Umbilical cord (tissue), 1 donor: ENCODE measurements at regions not wholly inside any gene's neighbourhood (a gene's known extent, or its start where the extent isn't known, plus 50 kb on each side); places are given as distances from the start of the nearest gene placed in this dataset.
"Not testable (repeated sequence)": the region's sequence is repeated elsewhere in the genome, so short reads cannot be mapped to it uniquely, and the experiment has no call there.

ENCODE experiments used
- DNase-seq: peaks from one replicate; pipeline ENCODE4 v3.0.0-alpha.2; 2015; ENCODE audit warnings: low spot score

DNA sequence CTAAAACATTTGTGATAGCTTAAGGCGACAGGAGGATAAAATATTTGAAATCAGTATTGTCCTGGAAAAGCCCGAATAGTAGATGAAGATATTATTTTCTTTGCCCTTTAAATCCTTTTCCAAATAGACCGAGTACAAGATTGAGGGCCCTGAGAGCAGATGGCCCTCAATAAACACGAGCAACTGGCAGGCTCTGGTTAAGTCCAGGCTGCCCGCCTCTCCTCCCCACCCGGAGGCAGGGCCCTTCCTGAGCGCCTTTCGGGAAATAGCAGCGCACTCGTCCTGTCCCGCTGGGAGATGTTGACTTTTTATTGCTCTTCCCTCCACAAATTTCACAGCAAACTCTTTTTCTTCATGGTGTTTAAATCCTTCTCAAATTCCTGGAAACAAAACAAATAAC, 50.8 kb upstream of the MAX start:
- DNase-seq = peak; percentile 49

DNA sequence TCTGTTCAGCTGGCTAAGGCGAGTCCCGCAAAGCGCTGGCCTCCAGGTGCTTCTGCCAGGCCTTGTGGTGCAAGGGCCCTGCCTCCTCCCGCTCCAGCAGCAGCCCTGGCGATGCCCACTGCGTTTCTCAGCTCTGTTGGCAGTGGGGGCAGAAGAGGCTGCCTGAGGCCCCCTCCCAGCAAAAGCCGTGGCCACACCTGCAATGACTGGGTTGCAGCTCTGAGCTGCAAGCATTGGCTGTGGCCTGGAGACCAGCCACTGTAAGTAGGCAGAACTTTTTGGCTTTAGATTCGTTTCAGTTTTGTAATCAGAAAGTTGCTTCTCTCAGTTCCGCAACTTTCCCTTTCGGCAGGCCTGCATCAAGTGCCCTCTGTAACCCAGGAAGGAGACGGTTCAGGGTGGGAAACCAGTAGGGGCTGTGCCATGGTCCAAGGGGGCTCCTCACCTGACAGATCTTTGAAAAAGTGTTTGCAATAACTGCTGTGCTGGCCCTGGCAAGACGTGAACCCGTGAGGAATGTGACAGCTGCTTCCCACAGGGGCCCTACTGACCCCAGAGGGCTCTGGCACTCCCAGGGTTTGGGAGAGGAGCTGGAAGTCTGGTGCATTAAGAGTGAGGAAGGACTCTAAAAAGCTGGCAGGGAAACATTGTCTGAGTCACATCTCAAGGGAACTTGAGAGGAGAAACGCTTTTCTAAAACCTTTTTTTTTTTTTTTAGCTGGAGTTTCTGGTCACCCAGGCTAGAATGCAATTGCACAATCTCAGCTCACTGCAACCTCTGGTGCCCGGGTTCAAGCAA, 54.5 kb upstream of the MAX start:
- peak; percentile 95 for DNase-seq

DNA sequence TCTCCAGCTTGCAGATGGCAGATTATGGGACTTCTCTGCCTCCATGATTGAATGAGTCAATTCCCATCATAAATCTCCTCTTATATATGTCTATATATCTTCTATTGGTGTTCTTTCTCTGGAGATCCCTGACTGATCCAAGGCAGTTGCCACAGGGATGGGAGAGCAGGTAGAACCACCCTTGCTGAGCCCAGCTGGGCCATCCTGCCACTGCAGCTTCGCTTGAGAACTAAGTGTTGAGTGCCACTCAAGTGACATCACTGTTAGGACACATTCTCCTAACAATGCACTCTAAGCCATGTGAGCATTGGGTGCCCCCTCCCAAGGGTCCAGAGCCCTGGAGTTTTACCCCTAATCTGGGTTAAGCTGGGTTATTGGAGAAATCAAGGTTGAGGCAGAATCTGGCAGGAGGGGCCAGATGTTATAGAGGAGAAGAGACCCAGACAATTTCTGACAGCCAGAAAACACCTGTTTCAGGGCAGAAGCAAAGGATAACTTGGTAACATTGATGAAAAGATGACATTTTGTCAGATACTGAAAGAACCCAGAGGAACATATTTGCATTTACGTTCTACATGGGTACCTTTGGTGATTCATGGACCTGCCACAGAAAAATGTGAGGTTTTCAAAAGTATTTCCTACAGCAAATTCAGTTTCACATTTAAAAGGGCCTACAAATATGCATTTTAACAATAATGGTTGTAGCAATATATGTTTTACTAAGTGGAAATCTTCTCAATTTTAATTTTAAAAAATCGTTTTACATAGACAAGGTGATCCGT, 57.2 kb upstream of the MAX start:
- DNase-seq = peak; percentile 40

DNA sequence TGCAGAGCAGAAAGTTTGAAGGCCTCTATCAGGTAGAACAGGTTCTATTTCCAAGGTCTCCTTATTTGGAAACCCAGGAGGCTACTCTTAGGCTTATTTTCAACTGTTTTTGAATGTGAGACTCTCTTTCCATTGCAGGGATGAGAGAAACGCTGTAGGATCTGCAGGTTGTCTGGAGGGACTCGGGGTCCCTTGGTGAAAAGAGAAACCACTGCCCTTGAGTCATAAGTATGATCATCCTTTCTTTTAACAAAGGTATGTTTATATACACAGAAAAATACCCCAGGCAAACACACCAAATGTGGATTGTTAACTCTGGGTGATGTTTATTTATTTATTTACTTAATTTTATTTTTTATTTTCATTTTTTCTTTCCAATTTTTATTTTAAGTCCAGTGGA, 57.8 kb upstream of the MAX start:
- no peak for DNase-seq

DNA sequence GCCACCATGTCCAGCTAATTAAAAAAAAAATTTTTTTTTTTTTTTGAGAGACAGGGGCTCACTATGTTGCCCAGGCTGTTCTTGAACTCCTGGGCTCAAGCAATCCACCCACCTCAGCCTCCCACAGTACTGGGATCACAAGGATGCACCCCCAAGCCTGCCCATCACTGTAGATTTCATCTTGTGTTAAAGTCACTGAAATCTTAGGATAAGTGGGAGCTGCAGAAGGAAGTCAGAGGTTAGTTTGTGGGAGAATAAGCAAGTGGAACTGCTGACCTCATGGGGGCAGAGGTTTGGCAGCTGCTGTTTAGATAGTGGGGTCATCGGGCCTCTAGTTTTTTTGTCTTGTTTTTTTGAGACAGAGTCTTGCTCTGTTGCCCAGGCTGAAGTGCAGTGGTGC, 59.7 kb upstream of the MAX start:
- DNase-seq = no peak

DNA sequence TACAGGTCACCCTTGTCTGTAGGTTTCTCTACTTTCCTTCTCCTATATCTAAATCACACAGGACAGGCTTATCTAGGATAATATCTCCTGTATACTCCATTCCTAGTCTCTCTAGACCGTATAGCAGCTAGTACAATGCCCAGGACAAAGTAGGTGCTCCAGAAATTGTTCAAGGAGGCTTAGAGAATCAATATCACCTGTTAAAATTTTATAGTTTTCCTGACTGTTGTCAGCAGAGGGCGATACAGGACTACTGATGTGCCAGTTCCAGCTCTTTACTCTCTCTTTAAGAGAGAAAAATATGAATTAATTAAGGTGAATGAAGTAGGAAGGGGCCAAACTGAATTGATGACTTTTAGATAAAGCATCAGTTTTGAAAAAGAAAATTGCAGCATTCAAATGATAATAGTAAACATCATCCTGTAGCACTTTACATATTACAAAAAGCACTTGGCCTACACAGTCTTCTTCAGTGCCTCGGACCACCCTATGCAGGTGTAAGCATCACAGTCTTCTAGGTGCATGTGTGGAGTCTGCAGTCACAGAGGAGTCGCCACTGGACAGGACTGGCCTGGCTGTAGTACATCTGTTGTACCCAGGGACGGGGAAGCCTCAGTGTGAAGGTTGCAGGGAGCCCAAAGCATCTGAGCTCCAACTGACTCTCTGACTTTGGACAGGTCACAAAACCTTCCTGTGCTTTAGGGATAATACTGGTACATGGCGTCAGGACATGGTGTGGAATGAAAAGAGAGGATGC, 61.9 kb upstream of the MAX start:
- peak; percentile 40 for DNase-seq

DNA sequence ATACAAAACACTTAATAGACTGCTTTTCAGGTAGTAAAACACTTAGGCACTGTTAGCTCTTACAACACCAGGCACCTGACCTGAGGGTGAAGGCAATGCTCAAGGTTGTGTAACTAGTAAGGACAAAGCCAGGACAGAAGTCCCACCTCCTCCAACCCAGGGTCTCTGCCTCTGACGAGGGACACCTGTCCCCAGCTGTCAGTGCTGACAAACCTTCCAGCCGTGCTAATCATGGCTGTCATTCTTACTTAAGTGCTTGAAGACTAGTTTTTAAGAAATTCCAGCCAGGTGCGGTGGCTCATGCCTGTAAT, 62.5 kb upstream of the MAX start:
- no peak for DNase-seq

DNA sequence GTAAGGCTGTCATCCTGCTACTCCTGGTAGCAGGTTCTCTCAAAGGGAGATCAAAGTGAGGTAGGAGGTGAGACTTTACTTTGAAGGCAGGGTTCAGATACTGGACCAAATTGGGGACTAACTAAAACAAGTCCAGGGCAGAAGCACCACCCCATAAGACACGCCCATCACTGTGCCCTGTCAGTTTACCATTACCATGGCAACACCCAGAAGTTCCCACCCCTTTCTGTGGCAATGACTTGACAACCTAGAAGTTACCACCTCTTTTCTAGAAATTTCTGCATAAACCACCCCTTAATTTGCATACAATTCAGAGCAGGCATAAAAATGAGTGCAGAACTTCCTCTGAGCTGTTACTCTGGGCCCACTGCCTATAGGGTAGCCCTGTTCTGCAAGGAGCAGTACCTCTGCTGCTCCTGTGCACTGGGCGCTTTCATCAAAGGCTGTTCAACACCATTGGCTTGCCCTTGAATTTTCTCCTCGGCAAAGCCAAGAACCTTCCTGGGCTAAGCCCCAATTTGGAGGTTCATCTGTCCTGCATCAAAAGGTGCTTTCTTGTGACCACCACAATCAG, 64.8 kb upstream of the MAX start:
- no peak for DNase-seq

DNA sequence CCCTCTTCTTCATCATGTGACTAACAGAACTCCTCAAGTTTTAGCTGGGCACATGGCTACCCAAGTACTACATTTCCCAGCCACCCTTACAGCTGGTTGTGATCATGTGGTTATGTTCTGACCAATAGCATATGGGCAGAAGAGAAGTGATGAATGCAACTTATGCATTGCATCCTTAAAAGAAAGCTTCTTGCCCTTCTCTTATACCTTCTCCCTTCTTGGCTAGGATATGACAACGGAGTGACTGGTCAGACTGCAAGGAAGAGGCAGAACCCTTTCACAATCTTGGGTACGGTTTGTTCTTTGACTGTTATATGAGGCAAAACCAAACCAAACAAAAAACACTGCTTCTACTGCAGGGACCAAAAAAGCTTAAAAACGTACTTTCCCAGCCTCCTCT, 66.5 kb upstream of the MAX start:
- no peak for DNase-seq

DNA sequence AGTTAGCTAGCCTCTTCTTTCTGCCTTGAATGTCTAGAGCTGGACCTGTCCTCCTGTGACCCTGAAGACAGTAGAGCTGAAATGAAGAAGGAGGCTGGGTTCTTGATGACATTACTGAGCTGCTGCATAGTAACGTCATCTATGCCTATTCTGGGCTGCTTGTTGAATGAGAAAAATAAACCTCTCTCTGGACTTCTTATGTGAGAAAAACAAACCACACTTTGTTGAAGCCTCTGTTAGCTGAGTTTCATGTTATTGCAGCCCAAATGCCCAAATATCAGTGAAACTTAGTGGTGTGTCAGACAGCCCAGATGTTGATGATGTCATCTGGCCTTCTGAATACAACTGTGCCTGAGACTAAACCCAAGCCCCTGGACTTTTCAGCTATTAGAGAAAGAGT, 67.0 kb upstream of the MAX start:
- DNase-seq = peak; percentile 66

DNA sequence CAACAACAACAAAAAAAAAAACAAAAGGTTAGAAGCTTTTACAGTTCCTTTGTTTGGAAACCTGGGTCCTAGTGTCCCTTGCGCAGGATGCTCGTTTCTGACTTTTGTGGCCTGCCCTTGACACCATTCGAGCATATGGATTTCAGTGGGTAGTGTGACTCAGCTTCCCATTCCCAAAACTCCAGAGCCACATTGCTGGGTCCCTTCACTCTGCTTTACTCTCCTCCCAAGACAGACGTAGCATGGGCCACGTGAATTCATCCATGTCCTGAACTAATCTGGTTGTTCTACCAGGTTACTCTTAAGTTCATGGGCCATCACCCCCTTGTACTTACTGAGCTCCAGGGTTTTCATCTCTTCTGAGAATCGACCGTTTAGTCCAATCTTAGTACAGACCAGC, 68.0 kb upstream of the MAX start:
- DNase-seq = no peak

DNA sequence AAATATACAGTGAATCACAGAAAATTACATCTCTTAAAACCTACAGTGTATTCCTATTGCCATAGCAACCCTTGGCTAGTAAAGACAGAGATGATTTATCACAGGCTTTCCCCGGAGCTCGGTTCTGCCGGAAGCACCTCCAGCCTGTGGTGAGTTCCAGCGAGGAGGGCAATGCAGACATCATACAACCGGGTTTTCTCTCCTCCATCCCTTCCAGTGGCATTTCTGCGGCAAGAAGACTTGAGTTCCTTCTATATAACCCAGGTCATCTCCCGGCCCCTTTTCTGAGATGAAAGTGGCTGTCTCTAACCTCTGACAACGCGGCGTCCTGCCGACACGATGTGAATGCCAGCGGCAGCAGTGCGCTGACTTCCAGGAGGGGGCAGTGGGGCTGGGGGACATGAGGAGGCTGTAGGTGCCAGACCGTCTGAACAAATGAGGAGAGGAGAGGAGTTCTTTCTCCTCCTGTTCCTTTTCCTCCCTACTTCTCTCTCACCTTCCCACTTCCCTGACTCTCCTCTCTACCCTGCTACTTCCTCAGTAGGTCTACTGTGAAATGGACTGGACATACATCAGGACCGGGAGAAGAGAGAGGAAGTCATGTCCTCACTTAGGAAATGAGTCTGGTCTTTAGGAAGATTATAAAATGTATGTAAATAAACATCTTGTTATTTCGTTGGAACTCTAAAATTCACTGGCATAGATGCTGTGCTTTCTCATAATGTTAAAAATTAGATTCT, 68.6 kb upstream of the MAX start:
- DNase-seq = peak; percentile 83

DNA sequence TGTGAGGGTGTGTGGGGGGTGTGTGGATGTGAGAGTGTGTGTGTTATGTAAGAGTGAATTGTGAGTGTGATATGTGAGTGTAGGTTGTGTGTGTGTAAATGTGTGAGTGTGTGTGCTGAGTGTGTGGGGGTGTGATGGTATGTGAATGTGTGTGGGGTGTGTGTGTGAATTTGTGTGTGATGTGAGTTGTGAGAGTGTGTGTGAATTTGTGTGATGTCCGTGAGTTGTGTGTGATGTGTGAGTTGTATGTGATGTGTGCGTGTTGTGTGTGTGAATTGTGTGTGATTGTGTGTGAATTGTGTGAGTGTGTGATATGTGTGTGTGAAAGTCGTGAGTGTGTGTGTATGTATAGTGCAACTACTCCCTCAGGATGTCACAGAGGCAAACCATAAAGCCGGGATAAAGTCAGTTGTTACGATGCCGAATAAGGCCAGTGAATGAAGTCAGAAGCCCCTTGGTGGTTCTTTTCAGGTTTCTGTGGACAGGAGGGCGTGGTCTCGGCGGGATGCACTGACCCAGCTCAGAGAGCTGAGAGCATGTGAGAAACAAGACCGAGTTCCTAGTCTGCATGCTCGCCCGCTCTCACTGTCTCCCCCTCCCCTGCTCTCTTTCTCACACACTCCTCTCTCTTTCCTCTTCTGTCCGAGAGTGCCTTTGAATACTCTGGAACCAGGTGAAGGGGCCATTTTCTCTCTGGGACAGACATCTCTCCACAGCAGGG, 71.8 kb upstream of the MAX start:
- DNase-seq = peak; percentile 18

DNA sequence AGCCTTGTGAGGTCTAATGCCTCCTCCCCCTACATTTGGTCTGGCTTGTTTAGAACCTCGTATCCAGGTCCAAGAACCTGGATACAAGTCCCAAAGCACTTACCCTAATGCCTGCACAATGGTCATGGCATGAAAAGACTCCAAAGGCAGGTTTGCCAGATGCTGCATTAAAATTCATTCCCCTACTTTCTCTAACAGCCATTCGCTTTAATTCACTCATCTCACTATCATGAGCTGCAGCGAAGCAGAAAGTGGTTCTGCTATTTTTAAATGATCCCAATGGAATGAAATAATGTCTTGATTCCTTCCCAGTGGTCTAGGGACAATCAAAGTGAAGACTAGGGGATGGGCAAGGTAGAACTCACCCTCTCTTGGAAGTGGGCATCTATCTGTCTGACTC, 72.5 kb upstream of the MAX start:
- no peak for DNase-seq

DNA sequence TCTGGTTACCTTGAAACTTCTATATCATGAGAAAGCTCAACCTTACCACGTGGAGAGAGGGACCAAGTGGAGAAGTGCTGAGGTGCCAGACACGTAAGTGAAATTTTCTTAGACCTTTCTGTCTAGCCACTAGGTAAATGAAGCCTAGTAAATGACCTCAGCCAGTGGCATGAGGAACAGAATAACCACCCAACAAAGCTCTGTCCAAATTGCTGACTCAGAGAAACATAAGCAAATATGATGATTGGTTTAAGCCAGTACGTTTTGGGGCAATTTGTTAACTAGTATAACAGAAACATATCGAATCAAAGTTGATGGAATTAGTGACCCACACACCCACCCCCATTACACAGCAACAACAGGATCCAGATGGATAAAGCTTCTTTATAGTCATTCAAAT, 75.2 kb upstream of the MAX start:
- no peak for DNase-seq

DNA sequence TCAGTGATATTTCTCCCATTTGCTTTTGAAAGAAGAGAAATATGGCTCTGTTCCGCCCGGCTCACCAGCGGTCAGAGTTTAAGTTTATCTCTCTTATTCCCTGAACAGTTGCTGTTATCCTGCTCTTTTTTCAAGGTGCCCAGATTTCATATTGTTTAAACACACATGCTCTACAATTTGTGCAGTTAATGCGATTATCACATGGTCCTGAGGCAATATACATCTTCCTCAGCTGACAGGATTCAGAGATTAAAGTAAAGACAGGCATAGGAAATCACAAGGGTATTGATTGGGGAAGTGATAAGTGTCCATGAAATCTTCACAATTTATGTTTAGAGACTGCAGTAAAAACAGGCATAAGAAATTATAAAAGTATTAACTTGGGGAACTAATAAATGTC, 76.9 kb upstream of the MAX start:
- not testable (repeated sequence) for DNase-seq

DNA sequence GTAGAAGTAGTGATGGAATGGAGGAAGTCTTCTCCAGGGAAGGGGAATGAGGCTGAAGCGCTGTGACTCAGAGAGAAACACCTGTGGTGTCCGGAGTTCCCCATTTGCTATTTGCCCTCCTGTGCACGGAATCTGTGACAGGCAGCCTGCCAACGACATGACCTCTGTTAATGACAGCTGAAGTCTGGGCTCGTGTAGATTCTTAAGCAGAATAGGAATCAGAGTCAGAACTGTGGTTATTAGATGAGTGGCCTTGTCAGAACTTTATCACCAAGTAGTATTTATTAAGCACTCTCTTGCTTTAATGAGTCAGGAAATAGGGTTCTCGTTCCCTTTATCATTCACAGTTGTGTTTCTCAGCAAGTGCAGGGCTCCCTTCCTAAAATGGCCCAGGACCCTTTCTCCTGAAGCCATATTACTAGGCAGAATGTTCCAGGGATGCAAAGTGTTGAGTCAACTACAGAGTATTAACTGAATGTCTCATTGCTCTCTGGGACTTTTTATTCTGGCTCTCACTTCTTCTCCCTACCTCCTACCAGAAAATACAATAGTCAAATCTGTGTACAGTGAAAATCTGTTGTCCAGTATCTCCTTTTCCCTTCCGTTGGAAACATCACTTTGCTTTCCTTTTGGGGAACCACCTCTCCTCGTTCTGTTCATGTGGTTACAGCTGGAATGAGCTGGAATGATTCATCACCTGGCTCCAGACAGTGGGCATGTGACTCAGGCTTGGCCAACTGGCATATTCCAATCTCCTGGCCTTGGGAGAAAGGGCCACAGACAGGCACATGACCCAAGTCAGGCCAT, 77.8 kb upstream of the MAX start:
- no peak for DNase-seq

DNA sequence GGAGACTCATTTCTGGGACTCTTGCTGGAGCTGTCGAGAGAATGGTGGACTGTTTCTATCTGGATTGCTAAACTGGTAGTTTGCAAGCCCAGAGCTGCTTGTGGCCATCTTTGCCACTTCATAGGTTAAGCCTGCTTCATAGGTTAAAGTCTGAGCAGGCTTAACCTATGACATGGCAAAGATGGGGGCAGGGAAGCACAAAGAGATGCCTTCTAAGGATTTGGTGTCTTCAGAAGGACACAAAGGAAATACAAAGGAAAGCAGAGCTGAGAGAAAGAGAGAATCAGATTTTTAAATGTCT, 78.4 kb upstream of the MAX start:
- DNase-seq = no peak

DNA sequence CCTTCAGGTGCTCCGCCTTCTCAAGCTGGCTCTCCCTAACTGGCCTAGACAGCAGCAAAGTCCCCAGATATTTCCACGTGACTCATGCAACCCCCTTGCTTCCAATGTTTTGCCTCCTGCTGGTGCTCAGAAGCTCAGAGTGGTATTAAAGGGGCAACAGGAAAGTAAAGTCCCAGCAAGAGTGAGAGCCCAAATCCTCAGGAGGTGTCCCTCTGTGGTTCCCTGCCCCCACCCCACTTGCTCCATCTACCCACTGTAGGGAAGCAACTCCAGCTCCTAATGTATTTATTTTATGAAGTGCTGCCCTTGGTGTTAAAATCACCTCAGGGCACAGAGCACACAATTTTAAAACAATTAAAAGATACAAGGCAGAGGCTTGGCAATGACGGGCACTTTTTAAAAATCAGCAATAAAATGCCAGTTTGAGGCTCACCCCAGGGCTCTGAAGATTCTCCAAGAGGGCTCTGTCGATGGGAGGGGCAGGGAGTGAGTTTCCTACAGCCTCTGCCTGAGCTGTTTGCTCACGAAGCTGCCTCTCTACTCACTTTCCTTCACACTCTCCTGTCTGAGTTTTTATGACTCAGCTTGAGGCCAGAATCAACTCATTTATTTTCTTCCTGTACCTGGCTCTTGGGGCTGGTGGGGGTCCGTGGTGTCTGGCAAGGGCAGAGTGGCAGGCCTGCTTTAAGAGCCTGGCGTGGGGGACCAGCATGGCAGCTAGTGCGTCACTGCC, 81.9 kb upstream of the MAX start:
- no peak for DNase-seq

DNA sequence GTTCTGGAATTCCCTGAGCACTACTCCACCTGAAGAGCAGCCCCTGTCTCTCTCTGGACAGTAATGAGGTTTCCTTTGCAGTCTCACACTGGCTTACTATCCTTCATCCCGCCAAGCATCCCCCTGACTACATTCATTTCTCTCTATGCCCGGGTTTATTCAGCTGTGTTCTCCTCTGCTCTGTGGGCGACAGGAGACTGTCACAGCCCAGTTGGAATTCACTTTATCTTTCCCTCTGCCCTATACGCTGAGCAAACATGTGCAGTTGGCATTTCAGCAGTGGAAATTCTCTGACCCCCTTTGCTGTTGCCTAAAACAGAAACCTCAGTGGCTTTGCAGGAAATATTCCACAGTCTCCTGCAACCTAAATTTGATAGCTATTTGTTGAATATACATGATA, 83.5 kb upstream of the MAX start:
- no peak for DNase-seq
